Fibroblast of lung (primary cell): ENCODE measurements at regions not wholly inside any gene's neighbourhood (a gene's known extent, or its start where the extent isn't known, plus 50 kb on each side); places are given as distances from the start of the nearest gene placed in this dataset.
A peak's percentile ranks its signal among the peaks of the same experiment; 100 is the strongest.

ENCODE experiments used
- DNase-seq, 2 donors: peaks; one replicate each; pipeline versions ENCODE4 v3.0.0 to v3.0.0-alpha.2; 2010; ENCODE audit warnings: low read depth in 2 of 2
- H2AFZ ChIP-seq: 2 replicates; pipeline ENCODE4 v1.5.1; 2012; ENCODE audit warnings: low read length, control low read depth, inconsistent platforms
- H3K27ac ChIP-seq: 2 replicates; pipeline ENCODE4 v1.5.1; 2011; ENCODE audit warnings: low read length, control low read depth; ENCODE audit not compliant: insufficient read depth
- H3K27me3 ChIP-seq: 2 replicates; pipeline ENCODE4 v1.5.1; 2011; ENCODE audit warnings: mild to moderate bottlenecking, low read length; ENCODE audit not compliant: control insufficient read depth, insufficient read depth
- H3K36me3 ChIP-seq: 2 replicates; pipeline ENCODE4 v1.5.1; 2011; ENCODE audit warnings: low read length; ENCODE audit not compliant: control insufficient read depth, insufficient read depth
- H3K4me1 ChIP-seq: 2 replicates; pipeline ENCODE4 v1.5.1; 2011; ENCODE audit warnings: low read length; ENCODE audit not compliant: control insufficient read depth, insufficient read depth; ENCODE audit errors: extremely low read depth
- H3K4me2 ChIP-seq: 2 replicates; pipeline ENCODE4 v1.5.1; 2011; ENCODE audit warnings: low read length, control low read depth; ENCODE audit not compliant: insufficient read depth; ENCODE audit errors: extremely low read depth
- H3K4me3 ChIP-seq, 4 experiments: fragments of 200-600 bp in 1 of 4; sonication (generic) in 1 of 4; replicated peaks in 1 of 4; 2 replicates each; pipeline ENCODE4 v1.5.1; 2011 to 2016; ENCODE audit warnings: low read length in 4 of 4, low read depth in 3 of 4, mild to moderate bottlenecking in 3 of 4, control low read depth in 2 of 4, inconsistent platforms in 1 of 4, mixed read lengths in 1 of 4; ENCODE audit not compliant: insufficient read depth in 1 of 4; ENCODE audit errors: control extremely low read depth in 1 of 4
- H3K79me2 ChIP-seq: 2 replicates; pipeline ENCODE4 v1.5.1; 2012; ENCODE audit warnings: mild to moderate bottlenecking, low read length, inconsistent platforms; ENCODE audit not compliant: control insufficient read depth, insufficient read depth
- H3K9ac ChIP-seq: 2 replicates; pipeline ENCODE4 v1.5.1; 2011; ENCODE audit warnings: mild to moderate bottlenecking, low read length, control low read depth; ENCODE audit not compliant: insufficient read depth
- H3K9me3 ChIP-seq: 2 replicates; pipeline ENCODE4 v1.5.1; 2012; ENCODE audit warnings: low read depth, low read length; ENCODE audit not compliant: control insufficient read depth, insufficient read depth
- H4K20me1 ChIP-seq: 2 replicates; pipeline ENCODE4 v1.5.1; 2011; ENCODE audit warnings: low read length; ENCODE audit not compliant: control insufficient read depth, insufficient read depth; ENCODE audit errors: extremely low read depth
- CTCF ChIP-seq, 2 donors: IDR thresholded peaks in 1 of 2; conservative IDR thresholded peaks in 1 of 2; 1 replicate in 1 of 2; 2 replicates in 1 of 2; pipeline ENCODE4 v1.5.1; 2011 to 2012; ENCODE audit warnings: low read length in 2 of 2, control low read depth in 1 of 2, inconsistent platforms in 1 of 2, low read depth in 1 of 2, mild to moderate bottlenecking in 1 of 2
- EZH2 ChIP-seq: IDR thresholded peaks from 2 replicates; pipeline ENCODE4 v1.5.1; 2012; ENCODE audit warnings: low read length, control low read depth, mild to moderate bottlenecking; ENCODE audit errors: missing control alignments

GRCh38 chrY:12537226-12537854, 163.7 kb upstream of the USP9Y start:
- Histone ChIP-seq H3K4me2 (no peak overlapping the region), H3K36me3 (no peaks in the 10 kb centered on the region), H3K27ac (no peak overlapping the region), H3K9ac (no peak overlapping the region), H2AFZ (no peak overlapping the region), H3K79me2 (no peaks in the 10 kb centered on the region), H3K4me3 (peak overlapping the region in 2 of 4 experiments; percentile 42 to 49), H3K9me3 (no peaks in the 10 kb centered on the region), H3K4me1 (no peaks in the 10 kb centered on the region), H3K27me3 (no peaks in the 10 kb centered on the region), H4K20me1 (no peaks in the 10 kb centered on the region)
- no peak for DNase-seq
- no peak for TF ChIP-seq CTCF (conservative IDR thresholded peaks at IDR 0.05 in 1 of 2, IDR thresholded peaks at IDR 0.05 in 1 of 2; ENCODE audit: low read depth in 1 of 2, low read length in 2 of 2)
- TF ChIP-seq EZH2: no peak

- Histone ChIP-seq H3K27ac (no peak overlapping the region), H3K27me3 (no peaks in the 10 kb centered on the region), H3K9me3 (no peaks in the 10 kb centered on the region), H3K79me2 (no peaks in the 10 kb centered on the region), H3K4me3 (no peak overlapping the region), H2AFZ (no peak overlapping the region), H4K20me1 (no peaks in the 10 kb centered on the region), H3K9ac (no peak overlapping the region), H3K4me2 (no peak overlapping the region), H3K4me1 (no peaks in the 10 kb centered on the region), H3K36me3 (no peaks in the 10 kb centered on the region)
- no peak for TF ChIP-seq CTCF (conservative IDR thresholded peaks at IDR 0.05 in 1 of 2, IDR thresholded peaks at IDR 0.05 in 1 of 2; ENCODE audit: low read depth in 1 of 2, low read length in 2 of 2)
- TF ChIP-seq EZH2: no peak
- no peak for DNase-seq
Observed at GRCh38 chrY:12546746-12547420, 154.1 kb upstream of the USP9Y start.

- H3K9me3 ChIP-seq: no peaks in the 10 kb centered on the region
- no peak overlapping the region for H3K4me3 ChIP-seq
- TF ChIP-seq EZH2: no peak
- no peak for TF ChIP-seq CTCF (conservative IDR thresholded peaks at IDR 0.05 in 1 of 2, IDR thresholded peaks at IDR 0.05 in 1 of 2; ENCODE audit: low read depth in 1 of 2, low read length in 2 of 2)
- H3K27ac ChIP-seq: peak overlapping the region; percentile 0
- DNase-seq: peak in 1 of 2 donors; percentile 70
- no peaks in the 10 kb centered on the region for H3K36me3 ChIP-seq
- H3K79me2 ChIP-seq: no peaks in the 10 kb centered on the region
- H3K4me2 ChIP-seq: no peak overlapping the region
- H3K9ac ChIP-seq: no peak overlapping the region
- no peaks in the 10 kb centered on the region for H3K27me3 ChIP-seq
- H3K4me1 ChIP-seq: peaks cover 5% of the 10 kb centered on the region
- H4K20me1 ChIP-seq: no peaks in the 10 kb centered on the region
- no peak overlapping the region for H2AFZ ChIP-seq
Observed at GRCh38 chrY:12552471-12553283, 148.4 kb upstream of the USP9Y start.
